ENCODE measurements at regions not wholly inside any gene's neighbourhood (a gene's known extent, or its start where the extent isn't known, plus 50 kb on each side); places are given as distances from the start of the nearest gene placed in this dataset.

GRCh38 chr7:24456526-24457218 is 116.6 kb upstream of the PALS2 start:
- H3K27me3 Mint-ChIP-seq, result peaks cover 14% of the 10 kb centered on the region
- POLR2A ChIA-PET, result no interaction called here

GRCh38 chr7:24457219-24457558 is 116.1 kb upstream of the PALS2 start:
- ATAC-seq (ENCODE audit: low read depth) (no peak), DNase-seq (no peak)
- H3K9me3 Mint-ChIP-seq, result no peaks in the 10 kb centered on the region
- H3K27ac Mint-ChIP-seq, result no peak overlapping the region
- POLR2A ChIA-PET, result no interaction called here
- peaks cover 14% of the 10 kb centered on the region for H3K27me3 Mint-ChIP-seq
- no peaks in the 10 kb centered on the region for H3K36me3 Mint-ChIP-seq
- H3K4me3 Mint-ChIP-seq, result no peak overlapping the region
- H3K4me1 Mint-ChIP-seq, result no peaks in the 10 kb centered on the region

More at GRCh38 chr7:24456526-24457218, 116.6 kb upstream of the PALS2 start:
- DNase-seq, result no peak
- Mint-ChIP-seq H3K27ac (no peak overlapping the region), H3K36me3 (no peaks in the 10 kb centered on the region), H3K4me1 (no peaks in the 10 kb centered on the region), H3K4me3 (no peak overlapping the region), H3K9me3 (no peaks in the 10 kb centered on the region)
- ATAC-seq (ENCODE audit: low read depth), result no peak

GRCh38 chr7:24462117-24462516 is 111.1 kb upstream of the PALS2 start:
- POLR2A ChIA-PET, result no interaction called here
- no peaks in the 10 kb centered on the region for H3K4me1 Mint-ChIP-seq
- H3K27ac Mint-ChIP-seq, result no peak overlapping the region
- no peak overlapping the region for H3K4me3 Mint-ChIP-seq
- DNase-seq (no peak), ATAC-seq (ENCODE audit: low read depth) (no peak)
- no peaks in the 10 kb centered on the region for H3K9me3 Mint-ChIP-seq
- H3K36me3 Mint-ChIP-seq, result no peaks in the 10 kb centered on the region
- peaks cover 11% of the 10 kb centered on the region for H3K27me3 Mint-ChIP-seq

GRCh38 chr7:24462984-24463383 is 110.3 kb upstream of the PALS2 start:
- no peaks in the 10 kb centered on the region for H3K9me3 Mint-ChIP-seq
- no peak overlapping the region for H3K27ac Mint-ChIP-seq
- no peaks in the 10 kb centered on the region for H3K4me1 Mint-ChIP-seq
- no peak overlapping the region for H3K4me3 Mint-ChIP-seq
- H3K27me3 Mint-ChIP-seq, result peaks cover 3% of the 10 kb centered on the region
- no peak for DNase-seq
- no peak for ATAC-seq (ENCODE audit: low read depth)
- POLR2A ChIA-PET, result no interaction called here
- H3K36me3 Mint-ChIP-seq, result no peaks in the 10 kb centered on the region

- H3K27me3 Mint-ChIP-seq, result peaks cover 3% of the 10 kb centered on the region
- POLR2A ChIA-PET, result no interaction called here
- H3K4me1 Mint-ChIP-seq, result no peaks in the 10 kb centered on the region
- H3K9me3 Mint-ChIP-seq, result no peaks in the 10 kb centered on the region
- DNase-seq (no peak), ATAC-seq (ENCODE audit: low read depth) (no peak)
- no peak overlapping the region for H3K27ac Mint-ChIP-seq
- no peak overlapping the region for H3K4me3 Mint-ChIP-seq
- H3K36me3 Mint-ChIP-seq, result no peaks in the 10 kb centered on the region
Measured at GRCh38 chr7:24463474-24463873, 109.8 kb upstream of the PALS2 start.

- no peaks in the 10 kb centered on the region for H3K36me3 Mint-ChIP-seq
- peaks cover 3% of the 10 kb centered on the region for H3K27me3 Mint-ChIP-seq
- no peak overlapping the region for H3K4me3 Mint-ChIP-seq
- H3K9me3 Mint-ChIP-seq, result no peaks in the 10 kb centered on the region
- POLR2A ChIA-PET, result no interaction called here
- H3K4me1 Mint-ChIP-seq, result no peaks in the 10 kb centered on the region
- no peak overlapping the region for H3K27ac Mint-ChIP-seq
- ATAC-seq (ENCODE audit: low read depth) (no peak), DNase-seq (no peak)
Measured at GRCh38 chr7:24464861-24465260, 108.4 kb upstream of the PALS2 start.

- POLR2A ChIA-PET, result no interaction called here
- Mint-ChIP-seq H3K4me3 (no peak overlapping the region), H3K27me3 (peaks cover 8% of the 10 kb centered on the region), H3K4me1 (no peaks in the 10 kb centered on the region), H3K27ac (no peak overlapping the region), H3K9me3 (no peaks in the 10 kb centered on the region), H3K36me3 (no peaks in the 10 kb centered on the region)
- no peak for ATAC-seq (ENCODE audit: low read depth)
- no peak for DNase-seq
Measured at GRCh38 chr7:24466168-24466768, 107.0 kb upstream of the PALS2 start.

- no peaks in the 10 kb centered on the region for H3K9me3 Mint-ChIP-seq
- POLR2A ChIA-PET, result no interaction called here
- H3K27me3 Mint-ChIP-seq, result peaks cover 5% of the 10 kb centered on the region
- DNase-seq (no peak), ATAC-seq (ENCODE audit: low read depth) (no peak)
- no peak overlapping the region for H3K4me3 Mint-ChIP-seq
- no peak overlapping the region for H3K27ac Mint-ChIP-seq
- H3K36me3 Mint-ChIP-seq, result no peaks in the 10 kb centered on the region
- no peaks in the 10 kb centered on the region for H3K4me1 Mint-ChIP-seq
Measured at GRCh38 chr7:24469118-24469517, 104.1 kb upstream of the PALS2 start.

- ATAC-seq (ENCODE audit: low read depth), result no peak
Measured at GRCh38 chr7:24472093-24472492, 101.2 kb upstream of the PALS2 start.

GRCh38 chr7:24475166-24475961 is 97.9 kb upstream of the PALS2 start:
- H3K9me3 Mint-ChIP-seq, result no peaks in the 10 kb centered on the region
- POLR2A ChIA-PET, result no interaction called here
- H3K4me3 Mint-ChIP-seq, result no peak overlapping the region
- no peak overlapping the region for H3K27ac Mint-ChIP-seq
- no peaks in the 10 kb centered on the region for H3K36me3 Mint-ChIP-seq
- no peak for ATAC-seq (ENCODE audit: low read depth)
- H3K27me3 Mint-ChIP-seq, result peaks cover 5% of the 10 kb centered on the region
- no peaks in the 10 kb centered on the region for H3K4me1 Mint-ChIP-seq
- no peak for DNase-seq

More at GRCh38 chr7:24472093-24472492, 101.2 kb upstream of the PALS2 start:
- H3K4me1 Mint-ChIP-seq, result no peaks in the 10 kb centered on the region
- DNase-seq, result no peak
- no peak overlapping the region for H3K27ac Mint-ChIP-seq
- no peaks in the 10 kb centered on the region for H3K9me3 Mint-ChIP-seq
- POLR2A ChIA-PET, result no interaction called here
- H3K27me3 Mint-ChIP-seq, result peaks cover 5% of the 10 kb centered on the region
- no peak overlapping the region for H3K4me3 Mint-ChIP-seq
- no peaks in the 10 kb centered on the region for H3K36me3 Mint-ChIP-seq

GRCh38 chr7:24476227-24476626 is 97.0 kb upstream of the PALS2 start:
- Mint-ChIP-seq H3K27me3 (peaks cover 2% of the 10 kb centered on the region), H3K4me1 (no peaks in the 10 kb centered on the region), H3K4me3 (no peak overlapping the region), H3K27ac (no peak overlapping the region), H3K9me3 (no peaks in the 10 kb centered on the region), H3K36me3 (no peaks in the 10 kb centered on the region)
- POLR2A ChIA-PET, result no interaction called here
- DNase-seq (no peak), ATAC-seq (ENCODE audit: low read depth) (no peak)

GRCh38 chr7:24477398-24478136 is 95.7 kb upstream of the PALS2 start:
- H3K27me3 Mint-ChIP-seq, result peaks cover 3% of the 10 kb centered on the region
- ATAC-seq (ENCODE audit: low read depth) (no peak), DNase-seq (no peak)
- POLR2A ChIA-PET, result no interaction called here
- H3K27ac Mint-ChIP-seq, result no peak overlapping the region
- no peak overlapping the region for H3K4me3 Mint-ChIP-seq
- no peaks in the 10 kb centered on the region for H3K9me3 Mint-ChIP-seq
- no peaks in the 10 kb centered on the region for H3K4me1 Mint-ChIP-seq
- no peaks in the 10 kb centered on the region for H3K36me3 Mint-ChIP-seq

- POLR2A ChIA-PET, result no interaction called here
- Mint-ChIP-seq H3K4me1 (no peaks in the 10 kb centered on the region), H3K4me3 (no peak overlapping the region), H3K9me3 (no peaks in the 10 kb centered on the region), H3K36me3 (no peaks in the 10 kb centered on the region), H3K27me3 (peaks cover 3% of the 10 kb centered on the region), H3K27ac (no peak overlapping the region)
- DNase-seq (no peak), ATAC-seq (ENCODE audit: low read depth) (no peak)
Measured at GRCh38 chr7:24478137-24478655, 95.1 kb upstream of the PALS2 start.

Measured in activated naive CD8-positive, alpha-beta T cell treated with anti-CD3 and anti-CD28 coated beads, Interleukin-2, amount 10 ng/mL, durations not matched to agents 7 days and 5 days (primary cell).